LoVo (cell line): ENCODE measurements at regions not wholly inside any gene's neighbourhood (a gene's known extent, or its start where the extent isn't known, plus 50 kb on each side); places are given as distances from the start of the nearest gene placed in this dataset.
"Not testable (repeated sequence)": the region's sequence is repeated elsewhere in the genome, so short reads cannot be mapped to it uniquely, and the experiment has no call there.

Experiments used
- DNase-seq: peaks from one replicate; pipeline ENCODE4 v3.0.0-alpha.2; 2016; ENCODE audit warnings: low spot score

- no peak for DNase-seq
Observed at GRCh38 chr11:103730131-103730940, 306.1 kb upstream of the DDI1 start.

GRCh38 chr11:103731670-103732069, 304.8 kb upstream of the DDI1 start:
- DNase-seq: no peak

GRCh38 chr11:103733889-103734288, 302.6 kb upstream of the DDI1 start:
- no peak for DNase-seq

- no peak for DNase-seq
Observed at GRCh38 chr11:103735497-103736032, 300.9 kb upstream of the DDI1 start.

- DNase-seq: no peak
Observed at GRCh38 chr11:103736315-103737036, 300.0 kb upstream of the DDI1 start.

GRCh38 chr11:103737037-103737622, 299.3 kb upstream of the DDI1 start:
- DNase-seq: no peak

- DNase-seq: no peak
Observed at GRCh38 chr11:103737747-103738146, 298.7 kb upstream of the DDI1 start.

- DNase-seq: not testable (repeated sequence)
Observed at GRCh38 chr11:103739074-103739796, 297.2 kb upstream of the DDI1 start.

GRCh38 chr11:103744496-103745153, 291.8 kb upstream of the DDI1 start:
- no peak for DNase-seq

GRCh38 chr11:103749158-103749557, 287.3 kb upstream of the DDI1 start:
- DNase-seq: no peak

- DNase-seq: no peak
Observed at GRCh38 chr11:103768816-103769215, 267.6 kb upstream of the DDI1 start.

- DNase-seq: no peak
Observed at GRCh38 chr11:103773059-103773458, 263.4 kb upstream of the DDI1 start.

- no peak for DNase-seq
Observed at GRCh38 chr11:103773537-103773936, 262.9 kb upstream of the DDI1 start.

GRCh38 chr11:103779054-103779453, 257.4 kb upstream of the DDI1 start:
- no peak for DNase-seq

GRCh38 chr11:103789952-103790351, 246.5 kb upstream of the DDI1 start:
- no peak for DNase-seq

GRCh38 chr11:103792981-103793468, 243.4 kb upstream of the DDI1 start:
- DNase-seq: no peak

- no peak for DNase-seq
Observed at GRCh38 chr11:103794262-103794661, 242.2 kb upstream of the DDI1 start.

GRCh38 chr11:103798026-103798425, 238.4 kb upstream of the DDI1 start:
- DNase-seq: no peak

- no peak for DNase-seq
Observed at GRCh38 chr11:103798446-103798845, 238.0 kb upstream of the DDI1 start.

- no peak for DNase-seq
Observed at GRCh38 chr11:103800406-103801114, 235.9 kb upstream of the DDI1 start.

GRCh38 chr11:103803062-103803461, 233.4 kb upstream of the DDI1 start:
- DNase-seq: no peak
